Sigmoid colon (tissue), 4 donors: ENCODE measurements at regions not wholly inside any gene's neighbourhood (a gene's known extent, or its start where the extent isn't known, plus 50 kb on each side); places are given as distances from the start of the nearest gene placed in this dataset.

ENCODE experiments used
- CTCF ChIP-seq, 4 experiments: fragments of 450-650 bp in 3 of 4; fragments of 200-600 bp in 1 of 4; IDR thresholded peaks; one replicate each; pipeline ENCODE4 v1.5.1; 2016 to 2019; ENCODE audit warnings: antibody characterized with exemption in 4 of 4, mild to moderate bottlenecking in 3 of 4, moderate library complexity in 2 of 4
- POLR2A ChIP-seq, 2 donors: fragments of 450-650 bp; IDR thresholded peaks; one replicate each; pipeline ENCODE4 v1.6.1; 2016; ENCODE audit warnings: antibody characterized with exemption in 2 of 2, mild to moderate bottlenecking in 2 of 2, moderate library complexity in 2 of 2
- POLR2AphosphoS5 ChIP-seq, 4 donors: sonication (generic); formaldehyde crosslinking; IDR thresholded peaks; one replicate each; pipeline ENCODE4 v1.6.1; 2017; ENCODE audit warnings: antibody characterized with exemption in 4 of 4

- TF ChIP-seq POLR2A (IDR thresholded peaks at IDR 0.05) (no peak), CTCF (IDR thresholded peaks at IDR 0.05) (no peak), POLR2AphosphoS5 (IDR thresholded peaks at IDR 0.05) (no peak)
Measured at GRCh38 chr11:112706863-112707262, 254.4 kb upstream of the NCAM1 start.
